Stomach (tissue), 4 donors: ENCODE measurements at regions not wholly inside any gene's neighbourhood (a gene's known extent, or its start where the extent isn't known, plus 50 kb on each side); places are given as distances from the start of the nearest gene placed in this dataset.

Experiments used
- CTCF ChIP-seq, 7 experiments: fragments of 450-650 bp in 4 of 7; fragments of 200-600 bp in 3 of 7; sonication (generic) in 3 of 7; IDR thresholded peaks; one replicate each; pipeline ENCODE4 v1.5.1; 2016 to 2019; ENCODE audit warnings: antibody characterized with exemption in 7 of 7, control low read depth in 2 of 7, mild to moderate bottlenecking in 1 of 7
- POLR2A ChIP-seq, 4 donors: fragments of 450-650 bp; IDR thresholded peaks; one replicate each; pipeline ENCODE4 v1.6.1; 2016; ENCODE audit warnings: antibody characterized with exemption in 4 of 4, control low read depth in 2 of 4, mild to moderate bottlenecking in 1 of 4, moderate library complexity in 1 of 4

- no peak for TF ChIP-seq CTCF (IDR thresholded peaks at IDR 0.05)
- TF ChIP-seq POLR2A (IDR thresholded peaks at IDR 0.05): no peak
These were observed 1610.7 kb upstream of the PCDH20 start for GRCh38 chr13:63026285-63026797.
